ENCODE measurements at regions not wholly inside any gene's neighbourhood (a gene's known extent, or its start where the extent isn't known, plus 50 kb on each side); places are given as distances from the start of the nearest gene placed in this dataset.

- DNase-seq (ENCODE audit: low spot score) (peak; percentile 82), FAIRE-seq (peak; percentile 92)
These were observed 105.0 kb upstream of the NR0B1 start for GRCh38 chrX:30414144-30414543.

GRCh38 chrX:30402366-30402765 is 93.2 kb upstream of the NR0B1 start:
- FAIRE-seq (no peak), DNase-seq (ENCODE audit: low spot score) (no peak)

GRCh38 chrX:30388325-30388724 is 79.1 kb upstream of the NR0B1 start:
- DNase-seq (ENCODE audit: low spot score), result no peak
- FAIRE-seq, result no peak

GRCh38 chrX:30373951-30374350 is 64.8 kb upstream of the NR0B1 start:
- FAIRE-seq, result peak; percentile 98
- DNase-seq (ENCODE audit: low spot score), result peak; percentile 84

GRCh38 chrX:30373479-30373878 is 64.3 kb upstream of the NR0B1 start:
- FAIRE-seq (no peak), DNase-seq (ENCODE audit: low spot score) (peak; percentile 73)

GRCh38 chrX:30364229-30364628 is 55.0 kb upstream of the NR0B1 start:
- no peak for DNase-seq (ENCODE audit: low spot score)
- no peak for FAIRE-seq

All from RCC 7860 (cell line).